Activated naive CD4-positive, alpha-beta T cell treated with anti-CD3 and anti-CD28 coated beads, Interleukin-2, amount 10 ng/mL, durations not matched to agents 7 days and 5 days (primary cell): ENCODE measurements at regions not wholly inside any gene's neighbourhood (a gene's known extent, or its start where the extent isn't known, plus 50 kb on each side); places are given as distances from the start of the nearest gene placed in this dataset.

ENCODE experiments used
- CTCF ChIA-PET: fragments of 350-600 bp; sonication (Branson Sonifier 250); formaldehyde crosslinking; loops from one replicate; lab custom pipeline; 2021; ENCODE audit warnings: antibody characterized with exemption; lab: Charles Lee
- DNase-seq: peaks from one replicate; pipeline ENCODE4 v3.0.0-alpha.2; 2020
- H3K27ac Mint-ChIP-seq: one replicate; pipeline ENCODE4 v1.8.0; 2021; ENCODE audit warnings: mild to moderate bottlenecking, moderate library complexity, mixed read lengths
- H3K27me3 Mint-ChIP-seq: one replicate; pipeline ENCODE4 v1.8.0; 2021; ENCODE audit warnings: mild to moderate bottlenecking, mixed read lengths
- H3K36me3 Mint-ChIP-seq: one replicate; pipeline ENCODE4 v1.8.0; 2021; ENCODE audit warnings: mixed read lengths
- H3K4me1 Mint-ChIP-seq: one replicate; pipeline ENCODE4 v1.8.0; 2021; ENCODE audit warnings: mixed read lengths
- H3K4me3 Mint-ChIP-seq: one replicate; pipeline ENCODE4 v1.8.0; 2021; ENCODE audit warnings: mild to moderate bottlenecking, moderate library complexity, mixed read lengths
- H3K9me3 Mint-ChIP-seq: one replicate; pipeline ENCODE4 v1.8.0; 2021; ENCODE audit warnings: mixed read lengths

DNA sequence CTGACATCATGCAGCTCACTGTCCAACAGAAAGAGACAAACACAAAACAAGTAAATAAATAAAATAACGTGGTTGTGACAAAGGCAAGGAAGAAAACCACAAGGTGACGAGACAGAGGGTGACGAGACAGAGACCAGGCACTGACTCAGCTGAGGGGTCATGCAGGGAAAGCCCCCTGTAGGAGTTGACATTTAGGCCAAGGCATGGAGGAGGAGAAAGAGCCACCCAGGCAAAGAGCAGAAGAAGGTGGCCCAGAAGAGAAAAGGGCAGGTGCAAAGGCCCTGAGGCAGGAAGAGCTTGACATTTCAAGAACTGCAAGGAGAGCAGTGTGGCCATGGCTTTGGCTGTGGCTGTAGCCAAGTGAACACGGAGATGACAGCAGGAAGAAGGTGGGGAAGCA lies 65.1 kb upstream of the ID3 start:
- peaks cover 7% of the 10 kb centered on the region for H3K9me3 Mint-ChIP-seq
- no peak for DNase-seq
- H3K4me3 Mint-ChIP-seq, result no peak overlapping the region
- H3K4me1 Mint-ChIP-seq, result peaks cover 76% of the 10 kb centered on the region
- peak overlapping the region; percentile 6 for H3K27ac Mint-ChIP-seq
- H3K27me3 Mint-ChIP-seq, result no peaks in the 10 kb centered on the region
- CTCF ChIA-PET, result interaction anchor here (1.6 kb wide), 1 partner anchor 11 kb away, joined by 8 read pairs; no protein-coding TSS in a partner anchor
- H3K36me3 Mint-ChIP-seq, result peaks cover 8% of the 10 kb centered on the region

DNA sequence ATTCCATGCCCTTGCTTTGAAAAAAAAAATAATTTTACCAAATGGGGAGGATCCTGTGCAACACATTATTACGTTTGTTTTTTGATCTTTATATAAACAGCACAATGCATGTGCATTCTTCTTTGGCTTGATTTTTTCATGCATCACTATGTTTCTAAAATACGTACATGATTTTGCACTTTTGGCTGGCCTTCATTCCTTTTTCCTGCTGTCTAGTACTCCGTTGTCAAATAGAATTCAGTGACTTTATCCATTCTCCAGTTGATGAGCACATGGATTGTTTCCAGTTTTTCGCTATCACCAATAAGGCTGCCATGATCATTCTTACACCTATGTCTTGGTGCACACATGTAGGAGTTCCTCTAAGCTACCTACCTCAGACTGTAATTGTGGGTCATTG lies 63.0 kb upstream of the ID3 start:
- Mint-ChIP-seq H3K27me3 (no peaks in the 10 kb centered on the region), H3K27ac (peak overlapping the region; percentile 49), H3K9me3 (peaks cover 7% of the 10 kb centered on the region), H3K36me3 (peaks cover 8% of the 10 kb centered on the region), H3K4me3 (no peak overlapping the region), H3K4me1 (peaks cover 81% of the 10 kb centered on the region)
- CTCF ChIA-PET, result interaction anchor here (0.6 to 4.9 kb wide), 3 partner anchors 13 to 77 kb away, joined by 3 to 31 read pairs (median 13); no protein-coding TSS in a partner anchor
- DNase-seq, result no peak

DNA sequence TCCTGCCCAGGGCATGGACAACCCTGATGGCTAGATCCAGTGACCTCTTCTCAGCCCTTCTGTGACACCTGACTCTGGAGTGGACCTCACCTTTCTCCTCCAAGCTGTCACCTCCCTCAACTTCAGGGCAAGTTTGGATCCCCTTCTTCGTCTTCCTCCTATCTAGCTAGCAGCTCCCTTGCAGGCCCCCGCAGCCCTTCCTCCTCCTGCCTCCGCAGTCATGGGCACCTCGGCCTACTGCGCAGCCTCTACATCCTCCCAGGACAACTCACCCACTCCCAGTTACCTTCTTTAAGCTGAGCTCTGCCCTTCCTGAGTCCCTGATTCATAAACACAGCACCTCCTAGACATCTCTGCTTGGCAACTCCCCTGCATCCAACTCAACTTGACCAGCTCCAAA lies 61.3 kb upstream of the ID3 start:
- peak overlapping the region; percentile 44 for H3K4me3 Mint-ChIP-seq
- peaks cover 10% of the 10 kb centered on the region for H3K36me3 Mint-ChIP-seq
- DNase-seq, result no peak
- CTCF ChIA-PET, result interaction anchor here (0.8 to 4.9 kb wide), 8 partner anchors 12 to 75 kb away, joined by 3 to 31 read pairs (median 6); no protein-coding TSS in a partner anchor
- H3K4me1 Mint-ChIP-seq, result peaks cover 81% of the 10 kb centered on the region
- H3K27me3 Mint-ChIP-seq, result no peaks in the 10 kb centered on the region
- H3K9me3 Mint-ChIP-seq, result no peaks in the 10 kb centered on the region
- H3K27ac Mint-ChIP-seq, result peak overlapping the region; percentile 96

- peaks cover 10% of the 10 kb centered on the region for H3K36me3 Mint-ChIP-seq
- peak overlapping the region; percentile 96 for H3K27ac Mint-ChIP-seq
- H3K9me3 Mint-ChIP-seq, result no peaks in the 10 kb centered on the region
- H3K4me1 Mint-ChIP-seq, result peaks cover 87% of the 10 kb centered on the region
- peak overlapping the region; percentile 73 for H3K4me3 Mint-ChIP-seq
- no peaks in the 10 kb centered on the region for H3K27me3 Mint-ChIP-seq
- DNase-seq, result peak; percentile 88
- CTCF ChIA-PET, result interaction anchor here (1.0 to 4.9 kb wide), 5 partner anchors 15 to 74 kb away, joined by 5 to 31 read pairs (median 9); no protein-coding TSS in a partner anchor
Measured at GRCh38 chr1:23619299-23620188, 60.2 kb upstream of the ID3 start.

DNA sequence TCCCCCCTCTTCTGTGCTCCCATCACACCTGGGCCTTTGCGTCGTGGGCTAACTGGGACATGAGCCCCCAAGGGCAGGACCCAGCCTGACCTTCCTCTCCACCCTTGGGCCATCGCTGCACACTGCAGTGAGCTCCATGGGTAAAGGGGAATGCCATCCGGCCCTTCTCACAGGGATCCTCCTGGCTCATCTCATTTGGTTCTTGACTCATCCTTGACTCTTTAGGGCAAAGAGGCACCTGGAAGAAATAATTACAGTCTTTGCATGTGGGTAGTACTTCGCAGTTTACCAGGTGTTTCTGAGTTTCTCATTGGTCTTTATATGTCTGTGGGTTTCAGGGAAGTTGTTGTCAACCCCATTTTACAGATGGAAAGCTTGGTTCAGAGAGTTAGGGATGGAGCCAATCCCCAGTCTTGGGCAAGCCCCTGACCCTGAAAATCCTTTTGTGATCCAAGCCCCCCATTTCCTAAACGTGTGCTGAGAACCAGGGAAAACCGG lies 59.3 kb upstream of the ID3 start:
- H3K27me3 Mint-ChIP-seq, result no peaks in the 10 kb centered on the region
- H3K9me3 Mint-ChIP-seq, result no peaks in the 10 kb centered on the region
- peaks cover 8% of the 10 kb centered on the region for H3K36me3 Mint-ChIP-seq
- H3K4me1 Mint-ChIP-seq, result peaks cover 89% of the 10 kb centered on the region
- peak overlapping the region; percentile 85 for H3K27ac Mint-ChIP-seq
- DNase-seq, result no peak
- CTCF ChIA-PET, result interaction anchor here (0.6 to 4.9 kb wide), 5 partner anchors 16 to 73 kb away, joined by 3 to 31 read pairs (median 5); no protein-coding TSS in a partner anchor
- peak overlapping the region; percentile 73 for H3K4me3 Mint-ChIP-seq

GRCh38 chr1:23617084-23617521 lies 57.8 kb upstream of the ID3 start:
- Mint-ChIP-seq H3K27ac (peak overlapping the region; percentile 81), H3K4me1 (peaks cover 93% of the 10 kb centered on the region), H3K27me3 (no peaks in the 10 kb centered on the region), H3K4me3 (no peak overlapping the region), H3K9me3 (no peaks in the 10 kb centered on the region), H3K36me3 (peaks cover 6% of the 10 kb centered on the region)
- DNase-seq, result no peak
- CTCF ChIA-PET, result no interaction called here

DNA sequence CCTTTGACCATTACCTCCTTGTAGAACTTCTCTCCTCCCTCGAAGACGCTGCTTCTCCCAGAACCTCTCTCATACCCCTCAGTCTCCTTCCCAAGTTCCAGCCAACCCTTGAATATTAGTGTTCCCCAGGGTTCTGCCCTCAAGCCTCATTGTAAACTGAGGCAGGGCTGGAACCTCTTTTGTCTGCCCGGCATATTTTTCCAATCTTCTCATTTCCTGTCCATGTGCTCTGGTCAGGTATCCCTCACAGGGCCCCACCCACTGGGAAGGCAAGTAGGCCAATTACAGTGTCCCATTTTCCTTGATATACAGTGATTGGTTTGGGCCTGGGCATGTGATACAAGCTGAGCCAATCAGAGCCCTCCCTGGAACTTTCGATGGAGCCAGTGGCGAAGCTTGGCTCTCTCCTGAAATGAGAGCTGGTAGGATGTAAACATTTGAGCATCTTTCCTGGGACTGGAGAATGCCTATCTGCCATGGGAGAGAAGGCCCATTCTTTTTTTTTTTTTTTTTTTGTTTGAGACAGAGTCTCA lies 57.1 kb upstream of the ID3 start:
- Mint-ChIP-seq H3K4me3 (no peak overlapping the region), H3K36me3 (peaks cover 6% of the 10 kb centered on the region), H3K27ac (peak overlapping the region; percentile 81), H3K4me1 (peaks cover 96% of the 10 kb centered on the region), H3K27me3 (no peaks in the 10 kb centered on the region), H3K9me3 (no peaks in the 10 kb centered on the region)
- CTCF ChIA-PET, result no interaction called here
- DNase-seq, result no peak

GRCh38 chr1:23615852-23616251 lies 56.6 kb upstream of the ID3 start:
- H3K27ac Mint-ChIP-seq, result peak overlapping the region; percentile 62
- peaks cover 94% of the 10 kb centered on the region for H3K4me1 Mint-ChIP-seq
- no peak for DNase-seq
- CTCF ChIA-PET, result no interaction called here
- no peak overlapping the region for H3K4me3 Mint-ChIP-seq
- no peaks in the 10 kb centered on the region for H3K27me3 Mint-ChIP-seq
- H3K9me3 Mint-ChIP-seq, result no peaks in the 10 kb centered on the region
- peaks cover 6% of the 10 kb centered on the region for H3K36me3 Mint-ChIP-seq

GRCh38 chr1:23615423-23615822 lies 56.1 kb upstream of the ID3 start:
- CTCF ChIA-PET, result no interaction called here
- no peak for DNase-seq
- no peak overlapping the region for H3K4me3 Mint-ChIP-seq
- H3K27ac Mint-ChIP-seq, result peak overlapping the region; percentile 74
- H3K9me3 Mint-ChIP-seq, result no peaks in the 10 kb centered on the region
- no peaks in the 10 kb centered on the region for H3K27me3 Mint-ChIP-seq
- H3K36me3 Mint-ChIP-seq, result peaks cover 6% of the 10 kb centered on the region
- H3K4me1 Mint-ChIP-seq, result peaks cover 94% of the 10 kb centered on the region

DNA sequence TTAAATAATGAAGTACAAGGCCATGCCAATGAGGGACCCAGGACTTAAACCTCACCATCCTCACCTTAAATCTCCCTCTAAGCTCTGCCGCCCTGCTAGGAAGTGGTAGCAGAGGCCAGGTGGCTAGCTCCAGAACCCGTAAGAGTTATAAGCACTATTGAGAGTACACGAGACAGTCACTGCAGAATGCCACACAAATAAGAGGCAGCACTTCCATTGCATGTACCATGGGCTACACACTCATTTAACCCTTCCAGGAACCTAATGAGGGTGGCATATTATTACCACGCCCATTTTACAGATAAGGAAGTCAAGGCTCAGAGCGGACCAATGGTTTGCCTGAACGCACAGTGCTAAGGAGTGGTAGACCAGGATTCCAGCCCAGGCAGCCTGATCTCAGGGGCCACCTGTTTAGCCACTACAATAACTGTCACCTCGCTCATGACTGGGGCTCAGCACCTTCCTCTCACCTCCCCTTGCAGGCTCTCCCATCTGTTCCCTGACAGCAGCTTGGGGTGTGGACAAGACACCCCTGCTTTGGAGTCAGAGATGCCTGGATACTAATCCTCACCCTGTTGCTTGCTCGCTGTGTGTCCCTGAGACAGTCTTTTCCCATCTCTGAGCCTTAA lies 54.8 kb upstream of the ID3 start:
- Mint-ChIP-seq H3K27ac (peak overlapping the region; percentile 98), H3K4me1 (peaks cover 86% of the 10 kb centered on the region), H3K4me3 (no peak overlapping the region), H3K27me3 (no peaks in the 10 kb centered on the region), H3K36me3 (peaks cover 6% of the 10 kb centered on the region), H3K9me3 (no peaks in the 10 kb centered on the region)
- DNase-seq, result no peak
- CTCF ChIA-PET, result no interaction called here

DNA sequence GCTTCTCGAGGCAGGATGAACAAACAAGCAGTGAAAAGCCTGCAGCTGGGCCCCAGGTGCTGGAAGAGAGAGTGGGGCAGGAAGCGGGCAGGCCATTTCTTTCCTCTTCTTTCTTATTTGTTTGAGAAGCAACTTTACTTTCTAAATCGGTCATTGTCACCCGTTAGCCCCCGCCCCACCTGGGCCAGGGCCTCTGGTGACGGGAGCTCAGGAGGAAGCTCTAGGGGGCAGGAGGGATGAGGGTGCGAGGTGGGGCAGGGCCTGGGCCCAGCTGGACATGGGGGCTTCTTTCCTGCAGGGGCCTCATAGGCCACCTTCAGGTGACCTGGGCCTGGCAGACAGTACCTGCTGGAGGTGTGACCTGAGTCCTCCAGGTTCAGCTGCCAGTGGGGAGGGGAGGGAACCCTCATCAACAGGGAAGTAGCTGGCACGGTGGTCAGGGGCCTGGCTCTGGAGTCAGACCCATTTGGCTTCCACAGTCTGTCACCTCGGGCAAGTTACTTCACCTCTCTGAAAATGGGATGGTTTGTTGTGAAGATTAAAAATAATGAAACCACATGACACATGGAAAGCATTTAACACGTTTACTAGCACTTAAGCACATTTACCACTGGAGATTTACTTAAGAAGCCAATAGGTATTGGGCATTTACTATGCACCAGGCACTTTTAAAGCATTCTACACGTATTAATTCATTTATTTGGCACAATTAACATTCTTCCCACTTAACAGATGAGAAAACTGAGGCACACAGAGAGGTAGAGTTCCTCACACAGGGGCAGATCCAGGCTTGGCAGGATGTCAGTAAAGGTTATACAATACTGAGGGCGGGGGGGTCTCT lies 54.1 kb upstream of the ID3 start:
- peaks cover 6% of the 10 kb centered on the region for H3K36me3 Mint-ChIP-seq
- H3K27ac Mint-ChIP-seq, result peak overlapping the region; percentile 98
- no peaks in the 10 kb centered on the region for H3K9me3 Mint-ChIP-seq
- CTCF ChIA-PET, result interaction anchor here (1.2 to 2.7 kb wide), 10 partner anchors 11 to 74 kb away, joined by 3 to 15 read pairs (median 5); no protein-coding TSS in a partner anchor
- H3K27me3 Mint-ChIP-seq, result peaks cover 1% of the 10 kb centered on the region
- H3K4me3 Mint-ChIP-seq, result peak overlapping the region; percentile 37
- peaks cover 78% of the 10 kb centered on the region for H3K4me1 Mint-ChIP-seq
- peak; percentile 83 for DNase-seq

- peaks cover 4% of the 10 kb centered on the region for H3K36me3 Mint-ChIP-seq
- H3K9me3 Mint-ChIP-seq, result no peaks in the 10 kb centered on the region
- peak; percentile 70 for DNase-seq
- H3K27ac Mint-ChIP-seq, result peak overlapping the region; percentile 98
- H3K4me3 Mint-ChIP-seq, result peak overlapping the region; percentile 52
- H3K4me1 Mint-ChIP-seq, result peaks cover 75% of the 10 kb centered on the region
- peaks cover 16% of the 10 kb centered on the region for H3K27me3 Mint-ChIP-seq
- CTCF ChIA-PET, result interaction anchor here (1.2 to 2.7 kb wide), 10 partner anchors 9 to 72 kb away, joined by 3 to 15 read pairs (median 5); no protein-coding TSS in a partner anchor
Measured at GRCh38 chr1:23611601-23612327, 52.5 kb upstream of the ID3 start.
